ENCODE measurements at regions not wholly inside any gene's neighbourhood (a gene's known extent, or its start where the extent isn't known, plus 50 kb on each side); places are given as distances from the start of the nearest gene placed in this dataset.

DNA sequence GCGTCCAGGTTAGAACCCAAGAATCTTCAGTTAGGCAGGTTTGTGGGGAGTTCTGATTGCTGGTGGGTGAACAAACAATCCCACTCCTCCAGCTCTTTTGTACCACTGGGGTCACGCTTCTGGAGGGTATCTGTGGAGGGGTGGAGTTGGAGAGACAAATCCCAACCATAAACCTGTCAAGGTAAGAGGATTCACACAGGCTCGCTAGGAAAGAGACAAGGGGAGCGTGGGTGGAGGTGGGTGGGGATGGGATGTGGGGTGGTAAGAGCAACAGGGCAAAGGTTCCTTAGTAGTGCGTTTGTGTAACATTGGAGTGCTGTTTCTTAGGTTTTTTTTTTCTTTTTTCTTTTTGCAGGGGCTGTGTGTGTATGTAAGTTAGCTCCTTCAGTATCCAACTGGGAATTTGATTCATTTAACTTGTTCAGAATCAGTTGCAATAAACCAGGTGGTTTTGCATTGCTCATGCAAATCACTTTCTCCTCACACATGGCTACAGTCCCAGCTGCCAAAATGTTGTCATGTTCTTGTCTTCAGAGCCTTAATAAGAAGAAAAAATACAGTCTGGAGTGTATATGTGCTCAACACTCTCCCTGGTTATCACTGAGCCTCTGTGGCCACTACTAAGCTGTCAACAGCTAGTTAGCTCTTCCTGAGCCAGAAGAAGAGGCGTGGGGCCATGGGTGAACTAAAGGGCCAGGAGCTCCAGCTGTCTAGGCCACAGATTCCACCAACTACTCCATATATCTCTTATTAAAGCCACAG, 164.0 kb upstream of the RAD23B start:
- DNase-seq, result no peak

DNA sequence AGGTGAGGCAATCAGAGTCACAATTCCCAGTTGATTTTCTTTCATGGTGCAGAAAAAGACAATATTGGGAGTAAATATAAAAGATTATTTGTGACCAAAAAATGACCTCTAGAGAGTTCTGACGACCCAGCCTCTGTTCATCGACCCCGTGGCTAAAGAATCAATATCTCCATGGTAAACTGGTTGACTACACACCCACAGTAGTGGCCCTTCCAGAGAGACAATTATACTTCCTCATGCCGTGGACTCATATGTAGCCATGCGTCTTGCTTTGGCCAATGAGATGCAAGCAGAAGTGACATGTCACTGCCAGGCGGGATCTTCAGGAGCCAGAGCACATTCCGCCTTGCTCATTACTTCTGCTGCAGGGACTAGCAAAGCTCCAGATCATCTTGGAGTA, 163.3 kb upstream of the RAD23B start:
- no peak for DNase-seq

DNA sequence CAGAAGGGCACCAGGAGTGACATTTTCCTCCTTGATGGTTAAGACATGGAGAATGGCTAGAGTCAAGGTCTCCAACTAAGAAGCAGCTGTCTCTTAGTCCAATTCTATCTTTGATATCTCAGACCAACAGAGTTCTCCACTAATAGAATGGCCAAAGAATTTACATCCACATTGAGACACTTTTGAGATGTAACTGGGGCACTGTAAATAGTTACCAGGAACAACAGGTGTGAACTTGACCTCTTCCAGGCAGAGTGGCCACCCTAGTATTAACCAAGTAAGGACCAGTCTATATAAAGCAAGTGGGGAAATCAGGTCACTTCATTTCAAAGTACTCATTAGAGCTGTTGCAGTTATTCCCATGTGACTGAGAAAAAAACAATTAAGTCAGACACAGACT, 159.7 kb upstream of the RAD23B start:
- no peak for DNase-seq

DNA sequence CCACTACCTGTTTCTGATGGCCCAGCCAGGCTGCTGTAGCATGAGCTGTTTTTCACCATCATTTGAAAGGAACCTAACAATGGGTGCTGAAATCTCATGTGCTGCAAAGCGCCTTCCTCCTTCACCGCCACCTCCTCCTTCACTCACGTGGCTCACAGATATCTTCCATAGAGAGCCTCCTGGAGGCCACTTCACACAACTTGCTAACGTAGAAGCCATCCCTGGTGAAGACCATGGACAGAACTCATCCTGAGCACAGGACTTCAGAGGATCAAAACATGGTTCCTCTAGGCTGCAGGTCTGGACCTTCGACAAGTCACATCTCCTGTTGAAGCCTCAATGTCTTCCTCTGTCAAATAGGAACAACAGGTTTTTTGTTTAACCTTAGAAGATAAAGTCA, 155.5 kb upstream of the RAD23B start:
- no peak for DNase-seq

DNA sequence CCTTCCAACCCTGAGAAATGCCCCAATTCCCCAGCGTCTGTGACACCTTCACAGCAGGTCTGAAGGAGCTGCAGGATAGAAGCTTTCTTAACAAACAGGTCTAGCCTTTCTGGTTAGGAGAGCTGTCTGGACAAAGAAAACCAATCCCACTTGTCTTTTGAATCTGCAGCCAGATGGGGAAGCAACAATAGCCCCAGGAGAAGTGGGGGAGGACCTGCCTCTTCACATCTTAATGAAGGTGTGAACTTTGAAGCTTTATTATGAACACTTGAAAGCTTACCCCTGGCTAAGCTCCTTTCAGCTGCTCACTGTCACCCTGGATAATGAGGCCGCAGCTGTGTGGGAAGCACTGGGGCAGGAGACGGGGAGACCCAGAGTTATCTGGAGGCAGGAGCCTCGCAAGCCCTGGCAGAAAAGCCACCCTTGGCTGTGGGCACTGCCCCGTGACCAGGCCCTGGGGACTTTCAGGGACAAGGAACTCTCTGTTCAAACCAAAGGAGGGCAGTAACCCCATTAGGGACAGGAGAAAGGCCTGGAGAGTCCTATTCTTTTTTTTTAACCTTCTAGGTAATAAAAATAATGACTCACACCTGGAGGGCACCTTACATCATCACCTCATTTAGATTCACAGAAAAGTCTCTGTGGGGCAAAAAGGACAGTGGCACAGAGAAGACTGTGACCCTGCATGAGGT, 151.8 kb upstream of the RAD23B start:
- DNase-seq, result peak in 15 of 56 donors; percentile 2 to 49 (median 8)

DNA sequence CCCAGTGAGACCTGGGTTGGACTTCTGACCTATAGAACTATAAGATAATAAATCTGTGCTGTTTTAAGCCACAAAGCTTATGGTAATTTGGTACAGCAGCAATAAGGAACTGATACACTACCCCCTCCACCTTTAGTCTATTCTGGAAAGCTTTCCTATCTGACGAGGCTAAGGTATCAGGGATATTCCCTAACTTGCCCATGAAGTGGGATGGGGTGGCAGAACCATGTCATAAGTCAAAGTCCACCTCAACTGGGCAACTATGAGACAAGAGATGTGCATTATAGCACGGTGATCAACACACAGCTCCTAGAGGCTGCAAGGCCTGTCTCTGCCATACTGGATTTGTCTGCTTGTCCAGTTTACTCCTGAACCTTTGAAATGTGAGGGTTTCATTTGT, 146.8 kb upstream of the RAD23B start:
- no peak for DNase-seq

DNA sequence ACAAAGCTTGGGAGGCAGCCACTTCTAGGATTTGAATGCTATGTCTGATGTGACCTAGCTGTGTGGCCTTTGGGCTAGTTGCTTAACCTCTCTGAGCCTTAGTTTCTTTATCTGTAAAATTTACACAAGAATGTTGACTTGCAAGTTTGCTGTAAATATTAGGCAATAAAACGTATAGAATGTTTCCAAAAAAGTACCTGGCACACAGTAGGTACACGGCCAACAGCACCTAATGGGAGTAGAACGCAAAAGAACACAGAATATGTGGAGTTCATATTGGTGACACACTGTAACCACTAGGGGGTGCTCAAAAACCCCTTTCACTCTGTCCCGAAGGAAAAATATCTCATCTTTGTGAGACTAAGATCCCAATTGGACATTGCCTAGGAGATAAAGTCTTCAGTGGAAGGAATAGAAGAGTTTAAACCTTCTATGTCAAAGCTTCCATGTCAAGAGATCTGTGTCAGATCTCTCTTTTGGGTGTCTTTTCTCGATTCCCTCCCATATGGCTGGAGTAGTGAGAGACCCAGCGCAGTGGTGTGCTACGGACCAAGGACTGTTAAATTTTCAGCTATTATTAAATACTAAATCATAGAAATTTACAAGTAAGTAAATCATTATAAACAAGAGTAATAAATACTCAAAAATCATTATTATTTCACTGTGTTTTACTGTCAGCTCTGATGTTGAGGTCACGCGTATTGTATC, 145.4 kb upstream of the RAD23B start:
- no peak for DNase-seq

DNA sequence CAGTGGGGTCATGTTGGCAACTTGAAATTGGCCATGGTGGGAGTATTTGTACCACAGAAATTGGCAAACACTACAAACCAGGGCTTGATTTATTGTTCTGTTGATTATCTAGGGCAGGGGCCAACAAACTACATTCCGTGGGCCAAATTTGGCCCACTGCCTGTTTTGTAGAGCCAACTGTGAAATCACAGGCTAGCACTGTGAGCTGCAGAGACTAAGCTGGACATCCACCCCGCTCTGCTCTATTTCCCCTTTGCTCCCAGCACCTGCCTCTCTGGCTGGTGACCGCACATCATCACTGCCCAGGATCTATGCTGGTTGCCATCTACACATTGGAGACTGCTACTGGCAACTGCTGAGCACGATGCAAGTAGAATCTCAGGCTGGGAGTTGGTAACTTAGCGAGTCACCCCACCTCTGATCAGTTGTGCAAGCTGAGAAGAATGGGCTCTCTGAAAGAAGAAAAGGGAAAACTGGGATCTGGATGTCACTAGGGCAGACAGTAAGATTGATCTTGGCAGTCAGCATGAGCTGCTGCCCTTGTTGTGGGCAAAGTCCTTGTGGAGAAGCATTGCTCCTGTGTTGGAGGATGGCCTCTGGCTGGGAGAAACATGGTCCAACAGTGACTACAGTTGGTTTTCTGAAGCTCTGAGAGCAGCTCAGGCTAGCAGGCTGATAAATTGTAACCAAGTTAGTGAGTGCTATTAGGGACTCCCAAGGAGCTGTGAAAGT, 144.7 kb upstream of the RAD23B start:
- DNase-seq, result peak in 1 of 56 donors; percentile 5

DNA sequence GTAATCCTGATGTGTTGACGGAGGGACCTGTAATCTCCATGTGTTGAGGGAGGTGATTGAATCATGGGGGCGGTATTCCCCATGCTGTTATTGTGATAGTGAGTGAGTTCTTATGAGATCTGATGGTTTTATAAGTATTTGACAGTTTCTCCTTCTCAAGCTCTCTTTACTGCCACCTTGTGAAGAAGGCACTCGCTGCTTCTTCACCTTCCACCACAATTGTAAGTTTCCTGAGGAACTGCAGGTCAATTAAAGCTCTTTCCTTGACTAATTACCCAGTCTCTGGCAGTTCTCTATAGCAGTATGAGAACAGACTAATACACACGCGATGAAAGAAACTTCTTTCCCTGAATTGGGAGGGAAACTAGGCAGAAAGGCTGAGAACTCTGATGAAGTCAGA, 141.1 kb upstream of the RAD23B start:
- no peak for DNase-seq

DNA sequence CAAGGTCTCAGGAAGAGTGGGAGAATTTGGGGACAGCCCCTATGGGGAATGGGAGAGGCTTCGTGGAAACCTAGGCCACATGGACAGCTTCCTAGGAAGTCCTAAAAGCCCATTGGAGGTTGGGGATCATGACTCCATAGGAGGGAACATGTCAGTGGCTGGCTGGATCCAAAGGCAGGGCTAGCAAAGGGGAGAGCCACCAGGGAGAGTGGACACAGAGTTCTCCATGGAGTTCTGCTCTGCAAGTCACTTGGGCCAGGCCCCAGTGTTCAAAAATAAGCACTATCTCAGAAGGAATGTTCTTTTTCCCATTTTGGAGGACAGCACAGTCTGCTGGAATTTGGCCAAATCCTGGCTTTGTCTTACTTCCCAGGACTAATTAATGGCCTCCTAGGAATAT, 140.6 kb upstream of the RAD23B start:
- DNase-seq, result no peak

DNA sequence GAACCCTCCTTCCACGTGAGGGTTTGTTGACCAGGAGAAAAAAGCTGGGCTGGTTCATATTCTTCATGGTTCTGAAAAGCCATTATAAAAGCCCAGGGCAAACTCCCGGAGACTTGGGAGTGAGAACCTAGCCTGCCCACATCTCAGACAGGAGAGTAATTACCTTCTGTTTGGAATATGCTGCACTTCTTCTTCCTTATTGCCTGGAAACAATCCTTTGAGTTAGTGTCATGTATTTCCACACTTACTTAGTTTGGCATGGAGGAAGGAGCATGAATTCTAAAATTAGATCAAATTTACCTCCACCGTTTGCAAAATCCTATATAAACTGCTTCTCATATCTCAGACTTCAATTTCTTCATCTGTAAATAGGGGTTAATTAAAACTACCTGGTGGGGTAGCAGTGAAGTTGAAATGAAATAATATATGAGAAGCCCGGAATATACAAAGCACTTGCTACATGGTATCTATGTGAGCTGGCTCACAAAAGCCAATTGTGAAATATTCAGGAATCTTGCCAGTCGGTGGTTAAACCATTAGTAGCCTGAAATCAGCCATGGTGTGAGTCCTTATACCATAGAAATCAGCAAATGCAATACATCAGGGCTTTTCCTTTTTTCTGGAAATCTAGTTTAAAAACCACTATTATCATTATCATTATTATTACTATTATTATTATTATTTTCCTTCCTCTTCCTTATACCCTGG, 140.0 kb upstream of the RAD23B start:
- DNase-seq, result no peak

DNA sequence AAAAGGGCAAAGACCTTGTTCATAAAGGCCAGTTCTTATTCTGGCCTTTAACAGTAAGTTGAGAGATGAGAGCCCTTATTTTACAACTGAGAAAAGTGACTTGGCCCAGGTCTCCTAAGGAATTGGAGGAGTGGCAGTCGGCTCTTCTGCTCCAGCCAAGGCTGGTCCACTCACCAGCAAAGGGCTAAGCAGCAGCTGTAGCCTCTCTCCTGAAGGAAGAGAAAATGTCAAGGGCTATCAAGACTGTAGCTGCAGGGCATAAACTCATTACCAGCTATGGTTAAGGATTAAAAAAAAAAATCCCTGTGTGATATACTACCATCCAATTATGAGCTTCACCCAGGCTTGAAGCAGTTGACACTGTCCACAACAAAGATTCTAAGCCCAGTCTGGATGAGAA, 138.6 kb upstream of the RAD23B start:
- no peak for DNase-seq

DNA sequence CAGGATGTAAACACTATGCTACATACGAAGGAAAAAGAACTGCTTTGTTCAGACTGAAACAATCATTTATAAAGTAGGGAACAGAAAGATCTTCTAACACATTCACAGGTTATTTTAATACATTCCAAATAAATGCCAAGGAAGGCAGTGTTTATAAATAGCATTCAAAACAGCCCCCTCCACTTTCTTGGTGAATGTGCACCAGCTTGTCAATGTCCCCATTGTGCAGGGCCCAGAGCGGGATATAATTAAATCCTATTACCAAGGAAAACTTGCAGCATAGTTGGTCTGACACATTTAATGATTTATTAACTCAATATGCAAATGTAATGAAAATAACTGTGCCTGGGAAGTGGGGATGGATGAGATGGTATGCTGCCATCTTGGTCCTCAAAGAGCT, 135.9 kb upstream of the RAD23B start:
- peak in 8 of 56 donors; percentile 5 to 39 (median 10) for DNase-seq

DNA sequence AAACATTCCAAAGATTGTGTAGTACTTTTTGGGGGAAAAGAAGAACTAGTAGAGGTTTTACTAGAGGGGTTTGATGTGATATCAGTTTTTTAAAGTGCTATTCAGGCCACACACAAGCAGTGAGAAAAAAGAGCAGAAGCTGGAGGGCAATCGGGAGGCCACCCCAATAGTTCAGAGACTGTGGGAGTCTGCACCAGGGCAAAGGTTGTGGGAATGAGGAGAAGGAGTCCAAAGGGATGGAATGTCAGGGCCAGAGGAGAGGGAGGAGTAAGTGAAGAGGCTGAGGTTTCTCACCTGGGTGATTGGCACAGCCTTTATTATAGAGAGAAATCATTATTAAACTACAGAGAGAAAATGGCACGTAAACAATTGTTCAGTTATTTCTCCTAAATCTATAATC, 134.9 kb upstream of the RAD23B start:
- DNase-seq, result no peak

DNA sequence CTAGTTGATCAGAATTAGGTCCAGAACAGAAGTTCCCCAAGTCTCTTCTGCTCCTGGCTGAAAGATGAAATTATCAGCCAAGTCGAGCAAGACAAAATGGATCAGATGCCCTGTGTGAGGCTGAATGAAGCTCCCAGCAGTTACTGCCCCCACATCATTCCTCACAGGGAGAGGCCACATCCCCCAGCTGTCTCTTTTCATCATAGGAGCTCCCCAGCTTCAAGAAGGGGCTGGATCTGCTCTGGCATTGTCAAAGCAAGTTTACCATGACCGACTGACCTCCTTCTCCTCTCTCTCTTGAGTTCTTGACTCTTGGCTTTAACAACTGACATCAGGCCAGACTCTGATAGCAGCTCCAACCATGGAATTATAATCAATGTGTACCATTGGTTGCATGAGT, 133.3 kb upstream of the RAD23B start:
- DNase-seq, result no peak

DNA sequence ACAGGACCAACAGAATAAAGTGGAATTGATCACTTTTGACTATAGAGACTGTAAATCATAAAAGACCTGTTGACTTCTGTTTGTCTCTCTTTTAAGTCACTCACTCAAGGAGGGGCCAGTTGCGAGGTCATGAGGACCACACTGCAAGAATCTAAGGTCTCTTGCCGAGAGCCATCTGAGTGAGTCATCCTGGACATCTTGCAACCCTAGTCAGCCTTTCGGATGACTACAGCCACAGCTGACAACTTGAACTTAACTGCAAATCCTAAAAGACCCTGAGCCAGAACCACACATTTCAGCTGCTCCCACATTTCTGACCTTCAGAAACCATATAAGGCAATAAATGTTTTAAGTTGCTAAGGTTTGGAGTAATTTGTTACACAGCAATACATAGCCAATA, 129.7 kb upstream of the RAD23B start:
- DNase-seq, result no peak

DNA sequence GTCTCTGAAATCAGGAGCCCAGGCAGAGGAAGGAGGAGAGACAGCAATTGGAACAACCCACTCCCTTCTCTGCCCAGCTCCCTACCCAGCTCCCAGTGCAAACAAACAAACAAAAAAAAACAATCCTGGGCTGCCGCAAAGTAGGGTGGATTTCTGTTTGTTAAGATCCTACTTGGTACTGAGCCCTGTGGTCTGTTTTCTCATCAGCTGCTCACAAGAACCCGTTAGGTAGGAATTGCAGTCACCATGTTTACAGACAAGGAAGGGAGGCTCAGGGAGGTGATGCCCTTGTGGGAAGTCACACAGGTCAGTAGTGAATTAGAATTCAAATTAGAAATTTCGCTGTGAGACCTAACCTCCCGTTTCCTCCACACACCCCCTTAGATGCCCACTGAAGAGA, 128.8 kb upstream of the RAD23B start:
- DNase-seq, result no peak

DNA sequence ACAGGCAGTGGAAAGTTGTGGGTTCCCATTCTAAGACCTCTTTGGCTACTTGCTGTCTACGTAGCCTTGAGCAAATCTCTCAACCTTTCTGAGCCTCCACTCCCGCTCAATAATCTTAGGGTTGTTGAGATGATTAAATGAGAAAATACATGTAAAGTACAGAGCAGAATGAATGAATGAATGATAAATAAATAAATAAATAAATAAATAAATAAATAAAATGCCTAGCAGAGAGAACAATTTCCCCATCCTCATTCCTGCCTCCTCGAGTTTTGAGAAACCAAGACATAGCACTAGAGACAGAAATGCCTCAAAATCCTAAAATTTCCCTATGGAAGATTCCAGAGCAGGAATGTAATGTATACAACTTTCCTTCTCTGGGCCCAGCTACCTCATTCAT, 128.3 kb upstream of the RAD23B start:
- no peak for DNase-seq

DNA sequence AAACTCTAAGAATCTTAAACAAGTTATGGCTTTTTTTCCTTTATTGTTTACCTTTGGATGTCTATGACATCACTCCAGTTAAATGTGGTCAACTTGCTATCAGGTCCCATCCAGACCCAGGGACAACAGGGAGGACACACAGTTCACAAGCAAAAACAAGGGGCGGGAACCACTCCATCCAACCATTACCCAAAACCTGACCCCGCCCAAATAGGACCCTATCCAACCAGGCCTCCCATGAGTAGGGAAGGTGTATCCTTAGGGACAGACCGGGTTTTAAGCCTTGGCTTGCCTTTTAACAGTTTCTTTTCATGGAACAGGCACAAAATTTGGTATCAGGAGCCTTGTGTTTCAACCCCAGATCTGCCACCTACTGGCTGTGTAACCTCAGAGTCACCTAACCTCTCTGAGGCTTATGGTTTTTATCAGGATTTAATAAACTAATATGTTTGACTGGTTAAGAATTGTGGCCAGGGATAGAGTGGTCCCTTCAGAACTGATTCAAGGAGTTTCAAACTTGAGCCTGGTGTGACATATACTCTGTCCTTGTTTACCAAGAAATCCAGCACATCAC, 127.7 kb upstream of the RAD23B start:
- no peak for DNase-seq

DNA sequence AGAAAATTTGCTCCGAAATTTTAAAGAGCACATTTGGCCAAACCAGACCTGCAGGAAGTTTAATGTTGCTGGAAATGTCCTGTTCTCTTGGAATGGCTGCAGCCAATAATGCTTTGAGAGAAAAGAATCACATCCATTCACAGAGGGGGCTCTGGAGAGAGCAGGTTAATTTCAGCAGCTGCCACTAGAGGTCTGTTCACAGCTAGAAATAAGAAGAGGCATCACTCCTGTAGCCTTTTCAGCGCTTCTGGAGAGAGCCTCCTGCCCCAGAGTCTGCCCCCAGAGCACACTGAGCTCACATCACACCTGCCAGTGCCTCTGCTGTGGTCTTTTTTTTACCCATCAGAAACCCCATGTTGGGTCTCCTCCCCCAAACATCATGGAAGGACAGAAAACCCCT, 124.8 kb upstream of the RAD23B start:
- peak in 7 of 56 donors; percentile 10 to 42 (median 25) for DNase-seq

DNA sequence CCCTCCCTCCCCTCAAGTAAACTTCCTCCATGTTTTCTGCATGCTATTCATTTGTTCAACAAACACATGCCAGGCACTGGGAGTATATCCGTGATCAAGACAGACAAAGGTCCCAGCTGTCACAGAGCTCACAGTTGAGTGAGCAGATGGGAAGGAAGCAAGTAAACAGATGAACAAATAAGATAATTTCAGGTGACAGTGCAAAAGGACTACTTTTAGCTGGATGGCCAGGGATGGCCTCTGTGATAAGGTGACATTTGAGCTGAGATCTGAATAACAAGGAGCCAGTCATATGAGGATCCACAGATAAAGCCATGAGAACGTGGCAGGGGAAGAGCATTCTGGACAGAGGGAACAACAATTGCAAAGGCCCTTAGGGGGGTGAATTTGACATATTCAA, 121.7 kb upstream of the RAD23B start:
- no peak for DNase-seq

Measured in amygdala (tissue), 56 donors.